CD4-positive, CD25-positive, alpha-beta regulatory T cell (primary cell): ENCODE measurements at regions not wholly inside any gene's neighbourhood (a gene's known extent, or its start where the extent isn't known, plus 50 kb on each side); places are given as distances from the start of the nearest gene placed in this dataset.
A peak's percentile ranks its signal among the peaks of the same experiment; 100 is the strongest.

ENCODE experiments used
- ATAC-seq, 2 donors: fragments of 150-1000 bp; cut with Tn5 transposase; one replicate each; pipeline ENCODE4 v1.10.0; 2021; ENCODE audit warnings: low read depth in 2 of 2, moderate number of reproducible peaks in 2 of 2, moderate library complexity in 1 of 2
- DNase-seq, 3 donors: peaks; one replicate each; pipeline versions ENCODE4 v3.0.0 to v3.0.0-alpha.2; 2012 to 2022; ENCODE audit warnings: mixed read lengths in 1 of 3
- H3K27ac ChIP-seq: one replicate; pipeline ENCODE4 v1.7.0; 2013; ENCODE audit warnings: mild to moderate bottlenecking, low read length; ENCODE audit not compliant: insufficient read depth, poor library complexity, severe bottlenecking
- H3K27me3 ChIP-seq: one replicate; pipeline ENCODE4 v1.7.0; 2013; ENCODE audit warnings: low read length; ENCODE audit not compliant: control insufficient read depth, insufficient read depth
- H3K36me3 ChIP-seq: one replicate; pipeline ENCODE4 v1.7.0; 2013; ENCODE audit warnings: mild to moderate bottlenecking, low read length, moderate library complexity; ENCODE audit not compliant: control insufficient read depth, insufficient read depth
- H3K4me1 ChIP-seq: 2 replicates; pipeline ENCODE4 v1.7.0; 2013; ENCODE audit warnings: mild to moderate bottlenecking, low read length; ENCODE audit not compliant: insufficient read depth, control insufficient read depth, poor library complexity, severe bottlenecking
- H3K4me3 ChIP-seq: one replicate; pipeline ENCODE4 v1.7.0; 2013; ENCODE audit warnings: low read depth, mild to moderate bottlenecking, low read length, moderate library complexity
- H3K9me3 ChIP-seq, 2 experiments: 1 replicate in 1 of 2; 2 replicates in 1 of 2; pipeline ENCODE4 v1.7.0; 2013; ENCODE audit warnings: low read length in 2 of 2, mild to moderate bottlenecking in 1 of 2, moderate library complexity in 1 of 2; ENCODE audit not compliant: control insufficient read depth in 2 of 2
- H3K27ac Mint-ChIP-seq, 3 donors: one replicate each; pipeline ENCODE4 v1.8.0; 2020 to 2022; ENCODE audit warnings: mild to moderate bottlenecking in 3 of 3, mixed read lengths in 3 of 3, moderate library complexity in 2 of 3
- H3K27me3 Mint-ChIP-seq: one replicate; pipeline ENCODE4 v1.8.0; 2022; ENCODE audit warnings: mild to moderate bottlenecking, mixed read lengths
- H3K36me3 Mint-ChIP-seq: one replicate; pipeline ENCODE4 v1.8.0; 2020; ENCODE audit warnings: mixed read lengths
- H3K4me1 Mint-ChIP-seq, 4 donors: one replicate each; pipeline ENCODE4 v1.8.0; 2020 to 2022; ENCODE audit warnings: mixed read lengths in 4 of 4, mild to moderate bottlenecking in 1 of 4
- H3K4me3 Mint-ChIP-seq, 4 donors: one replicate each; pipeline ENCODE4 v1.8.0; 2020 to 2022; ENCODE audit warnings: mild to moderate bottlenecking in 4 of 4, mixed read lengths in 4 of 4, moderate library complexity in 3 of 4
- H3K9me3 Mint-ChIP-seq, 7 donors: one replicate each; pipeline ENCODE4 v1.8.0; 2020 to 2022; ENCODE audit warnings: mixed read lengths in 7 of 7, mild to moderate bottlenecking in 3 of 7, moderate library complexity in 2 of 7

- no peaks in the 10 kb centered on the region for H3K27me3 ChIP-seq
- no peaks in the 10 kb centered on the region for H3K9me3 ChIP-seq
- H3K36me3 ChIP-seq = no peaks in the 10 kb centered on the region
- H3K4me1 Mint-ChIP-seq = no peaks in the 10 kb centered on the region
- H3K4me3 Mint-ChIP-seq = no peak overlapping the region
- peaks cover 5% of the 10 kb centered on the region for H3K27me3 Mint-ChIP-seq
- no peak overlapping the region for H3K4me3 ChIP-seq
- no peaks in the 10 kb centered on the region for H3K9me3 Mint-ChIP-seq
- ATAC-seq = no peak
- no peaks in the 10 kb centered on the region for H3K36me3 Mint-ChIP-seq
- no peak overlapping the region for H3K27ac Mint-ChIP-seq
- H3K27ac ChIP-seq = no peak overlapping the region
- H3K4me1 ChIP-seq = no peaks in the 10 kb centered on the region
- DNase-seq = no peak
These were observed 107.6 kb upstream of the OTOS start for GRCh38 chr2:240247868-240248720.

DNA sequence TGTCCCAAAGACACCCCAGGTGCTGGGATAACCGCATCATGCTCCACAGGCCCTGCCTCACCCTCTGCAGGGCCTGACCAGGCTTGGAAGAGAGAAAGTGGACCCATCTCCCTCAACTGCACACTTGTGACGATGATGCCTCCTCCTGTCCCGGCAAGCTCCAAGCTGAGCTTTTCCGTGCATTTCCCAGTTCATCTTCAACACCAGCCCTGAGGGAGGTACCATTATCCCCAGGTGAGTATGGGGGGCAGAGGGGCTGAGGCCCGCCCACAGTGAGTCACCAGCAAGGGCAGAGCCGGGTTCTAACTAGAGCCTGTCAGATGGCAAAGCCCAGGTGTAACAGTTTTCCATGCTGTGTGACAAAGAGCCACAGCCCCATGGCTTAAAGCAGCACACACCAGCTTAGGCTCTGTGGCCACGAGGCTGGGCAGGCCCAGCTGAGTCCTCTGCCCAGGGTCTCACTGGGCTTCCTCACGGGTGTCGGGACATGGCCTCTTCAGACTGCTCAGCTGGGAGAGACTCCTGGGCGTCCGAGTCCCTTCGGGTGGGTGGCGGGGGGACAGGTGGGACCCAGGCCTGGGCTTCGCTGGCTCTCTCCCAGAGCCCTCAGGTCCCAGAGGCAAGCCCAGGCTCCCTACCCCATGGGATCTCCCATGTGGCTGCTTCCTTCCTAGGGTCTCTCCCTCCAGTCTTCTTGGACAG lies 108.4 kb upstream of the OTOS start:
- ATAC-seq (no peak), DNase-seq (no peak)
- Histone ChIP-seq H3K9me3 (no peaks in the 10 kb centered on the region), H3K36me3 (no peaks in the 10 kb centered on the region), H3K4me3 (no peak overlapping the region), H3K27me3 (no peaks in the 10 kb centered on the region), H3K4me1 (no peaks in the 10 kb centered on the region), H3K27ac (no peak overlapping the region)
- no peaks in the 10 kb centered on the region for H3K36me3 Mint-ChIP-seq
- no peaks in the 10 kb centered on the region for H3K4me1 Mint-ChIP-seq
- H3K4me3 Mint-ChIP-seq = no peak overlapping the region
- peaks cover 5% of the 10 kb centered on the region for H3K27me3 Mint-ChIP-seq
- peak overlapping the region in 1 of 3 donors; percentile 3 for H3K27ac Mint-ChIP-seq
- H3K9me3 Mint-ChIP-seq = no peaks in the 10 kb centered on the region

DNA sequence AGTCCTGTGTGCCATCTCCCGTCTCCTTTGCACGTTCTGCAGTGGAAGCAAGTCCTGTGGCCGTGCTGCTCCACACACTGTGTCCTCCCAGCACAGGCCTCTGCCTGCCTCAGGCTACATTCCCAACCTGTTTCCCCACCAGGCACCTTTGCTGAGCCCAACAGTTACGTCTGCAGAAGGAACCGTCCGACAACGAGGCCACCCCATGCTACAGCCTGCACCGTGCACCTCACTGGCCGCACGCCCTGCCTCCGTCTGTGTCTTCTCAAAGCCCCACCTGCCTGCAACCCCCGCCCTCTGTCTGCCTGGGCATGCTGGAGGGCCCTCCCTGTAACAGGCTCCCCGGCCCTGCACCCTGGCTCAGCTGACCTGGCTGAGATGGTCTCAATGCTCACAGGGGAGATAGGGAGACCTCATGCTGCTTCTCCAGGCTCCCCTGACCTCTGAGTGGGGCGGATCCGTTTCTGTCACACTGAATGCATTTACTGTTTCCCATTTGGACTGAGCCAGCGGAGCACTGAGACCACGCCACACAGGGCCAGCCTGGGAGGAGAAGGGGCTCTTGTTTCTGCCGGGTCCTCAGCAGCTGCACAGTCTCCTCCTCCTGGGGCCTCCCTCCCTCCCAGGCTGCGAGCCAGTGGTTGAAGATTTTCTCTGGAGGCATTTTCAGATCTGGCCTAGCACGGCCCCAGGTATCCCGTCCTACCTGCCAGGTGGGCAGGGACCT lies 109.1 kb upstream of the OTOS start:
- Histone ChIP-seq H3K4me3 (no peak overlapping the region), H3K36me3 (no peaks in the 10 kb centered on the region), H3K4me1 (no peaks in the 10 kb centered on the region), H3K27me3 (no peaks in the 10 kb centered on the region), H3K9me3 (no peaks in the 10 kb centered on the region), H3K27ac (no peak overlapping the region)
- Mint-ChIP-seq H3K27ac (peak overlapping the region in 1 of 3 donors; percentile 3), H3K4me3 (no peak overlapping the region), H3K9me3 (peaks cover 0 to under 1% (median 0%) of the 10 kb centered on the region in 7 donors), H3K27me3 (peaks cover 5% of the 10 kb centered on the region), H3K4me1 (no peaks in the 10 kb centered on the region), H3K36me3 (no peaks in the 10 kb centered on the region)
- DNase-seq (no peak), ATAC-seq (no peak)

DNA sequence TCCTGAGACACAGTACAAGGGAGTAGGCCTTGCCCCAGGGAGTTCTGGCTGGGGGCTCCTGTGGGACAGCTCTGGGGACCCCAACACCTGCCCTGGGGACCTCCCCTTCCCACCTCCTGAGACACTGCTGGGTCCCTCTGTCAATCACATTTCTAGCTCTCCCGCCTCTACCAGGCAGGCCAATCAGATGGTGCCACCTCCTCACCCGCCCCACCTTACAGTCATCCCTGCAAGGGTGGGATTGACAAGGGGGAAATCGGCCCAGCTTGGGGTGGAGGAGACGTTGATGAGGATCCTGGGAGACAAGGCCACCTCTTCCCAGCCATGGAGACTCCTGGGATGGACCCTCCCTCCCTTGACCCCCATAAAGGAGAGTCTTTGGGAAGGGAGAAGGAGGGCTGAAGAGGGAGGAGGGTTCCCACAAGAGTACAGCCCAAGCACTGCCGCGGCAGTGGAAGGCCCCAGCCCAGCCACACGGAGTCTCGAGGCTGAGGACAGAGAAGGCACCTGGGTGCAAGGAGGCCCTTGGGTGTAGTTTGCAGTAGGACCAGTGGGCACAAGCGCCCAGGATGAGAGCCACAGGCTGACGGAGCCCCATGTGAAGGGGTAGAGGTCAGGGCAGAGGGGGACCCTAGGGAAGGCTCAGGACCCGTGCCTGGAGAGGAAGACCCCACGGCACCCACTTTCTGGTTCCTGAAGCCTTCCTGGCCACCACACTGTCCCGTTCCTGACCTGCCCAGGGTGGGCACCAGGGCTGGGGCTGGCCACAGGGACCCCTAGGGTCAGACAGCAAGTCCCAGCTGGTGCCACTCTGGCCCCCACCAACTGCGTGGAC lies 109.9 kb upstream of the OTOS start:
- H3K27ac Mint-ChIP-seq = no peak overlapping the region
- DNase-seq = no peak
- H3K4me3 Mint-ChIP-seq = no peak overlapping the region
- no peaks in the 10 kb centered on the region for H3K4me1 ChIP-seq
- H3K9me3 Mint-ChIP-seq = peaks cover 0 to 2% (median 0%) of the 10 kb centered on the region in 7 donors
- H3K27me3 ChIP-seq = no peaks in the 10 kb centered on the region
- no peaks in the 10 kb centered on the region for H3K36me3 Mint-ChIP-seq
- H3K27me3 Mint-ChIP-seq = peaks cover 5% of the 10 kb centered on the region
- no peaks in the 10 kb centered on the region for H3K36me3 ChIP-seq
- no peak for ATAC-seq
- no peak overlapping the region for H3K4me3 ChIP-seq
- no peaks in the 10 kb centered on the region for H3K4me1 Mint-ChIP-seq
- no peaks in the 10 kb centered on the region for H3K9me3 ChIP-seq
- no peak overlapping the region for H3K27ac ChIP-seq

DNA sequence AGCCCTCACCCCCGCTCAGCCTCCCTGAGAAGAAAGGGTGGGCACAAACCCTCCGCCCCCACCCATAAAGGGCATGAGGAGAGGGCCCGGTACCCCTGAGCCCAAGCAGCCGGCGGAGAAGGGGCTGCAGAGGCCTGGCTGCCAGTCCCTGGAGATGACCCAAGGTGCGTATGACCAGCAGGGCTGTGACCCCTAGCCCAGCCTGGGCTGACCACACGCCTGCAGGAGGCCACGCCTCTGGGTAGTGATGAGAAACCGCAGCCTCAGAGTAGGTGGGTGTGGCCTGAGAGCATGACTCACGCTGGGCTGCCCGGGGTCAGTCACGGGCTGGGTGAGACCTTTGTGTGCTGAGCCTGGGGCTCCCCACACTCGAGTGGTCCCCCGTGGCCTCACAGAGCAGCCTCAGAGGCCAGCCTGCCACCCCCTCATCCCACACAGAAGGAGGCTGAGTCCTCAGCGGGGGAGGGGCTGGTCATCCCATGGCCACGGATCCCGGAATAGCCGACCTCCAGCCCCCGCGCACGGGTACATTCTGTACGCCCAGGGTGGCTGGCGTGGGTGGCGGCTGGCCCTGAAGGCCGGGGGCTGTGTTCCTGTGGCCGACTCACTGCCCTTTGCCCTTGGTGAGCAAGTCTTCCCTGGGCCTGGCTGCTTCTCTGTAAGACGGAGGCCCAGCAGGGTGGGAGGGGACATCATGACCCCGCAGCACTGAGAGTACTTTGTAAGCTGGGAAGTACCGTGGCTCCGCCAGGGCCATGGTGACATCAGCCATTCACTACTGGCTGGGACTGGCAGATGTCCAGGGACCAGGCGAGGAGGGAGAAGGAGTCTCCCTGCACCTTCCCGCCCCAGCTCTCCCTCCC lies 110.8 kb upstream of the OTOS start:
- Histone ChIP-seq H3K4me3 (no peak overlapping the region), H3K9me3 (no peaks in the 10 kb centered on the region), H3K27me3 (no peaks in the 10 kb centered on the region), H3K27ac (no peak overlapping the region), H3K36me3 (no peaks in the 10 kb centered on the region), H3K4me1 (no peaks in the 10 kb centered on the region)
- H3K9me3 Mint-ChIP-seq = peaks cover 0 to 2% (median 0%) of the 10 kb centered on the region in 7 donors
- H3K4me1 Mint-ChIP-seq = no peaks in the 10 kb centered on the region
- H3K36me3 Mint-ChIP-seq = no peaks in the 10 kb centered on the region
- H3K4me3 Mint-ChIP-seq = no peak overlapping the region
- H3K27ac Mint-ChIP-seq = no peak overlapping the region
- DNase-seq (no peak), ATAC-seq (no peak)
- peaks cover 5% of the 10 kb centered on the region for H3K27me3 Mint-ChIP-seq

DNA sequence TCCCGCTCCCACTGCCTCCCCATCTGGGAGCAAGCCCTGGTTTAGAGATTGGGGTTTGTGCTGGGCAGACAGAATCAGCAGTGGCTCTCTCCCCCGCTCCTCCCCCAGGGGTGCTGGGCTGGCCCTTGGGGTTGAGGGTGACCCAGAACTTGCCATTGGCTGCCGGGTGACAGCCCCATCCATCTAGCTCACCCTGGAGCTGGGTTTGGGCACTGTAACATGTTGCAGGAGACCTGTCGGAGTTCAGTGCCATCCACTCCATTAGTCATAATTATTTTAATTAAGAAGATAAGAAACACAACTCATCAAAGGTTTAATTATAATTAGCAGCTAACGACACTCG lies 111.4 kb upstream of the OTOS start:
- Histone ChIP-seq H3K27me3 (no peaks in the 10 kb centered on the region), H3K4me3 (no peak overlapping the region), H3K9me3 (no peaks in the 10 kb centered on the region), H3K27ac (no peak overlapping the region), H3K4me1 (no peaks in the 10 kb centered on the region), H3K36me3 (no peaks in the 10 kb centered on the region)
- Mint-ChIP-seq H3K27me3 (peaks cover 5% of the 10 kb centered on the region), H3K36me3 (no peaks in the 10 kb centered on the region), H3K27ac (no peak overlapping the region), H3K4me3 (no peak overlapping the region), H3K9me3 (peaks cover 0 to 2% (median 0%) of the 10 kb centered on the region in 7 donors), H3K4me1 (no peaks in the 10 kb centered on the region)
- ATAC-seq (no peak), DNase-seq (no peak)
